ENCODE measurements at regions not wholly inside any gene's neighbourhood (a gene's known extent, or its start where the extent isn't known, plus 50 kb on each side); places are given as distances from the start of the nearest gene placed in this dataset.

GRCh38 chr9:106596984-106597383 is 266.0 kb upstream of the ZNF462 start:
- TF ChIP-seq, protein P1, sequence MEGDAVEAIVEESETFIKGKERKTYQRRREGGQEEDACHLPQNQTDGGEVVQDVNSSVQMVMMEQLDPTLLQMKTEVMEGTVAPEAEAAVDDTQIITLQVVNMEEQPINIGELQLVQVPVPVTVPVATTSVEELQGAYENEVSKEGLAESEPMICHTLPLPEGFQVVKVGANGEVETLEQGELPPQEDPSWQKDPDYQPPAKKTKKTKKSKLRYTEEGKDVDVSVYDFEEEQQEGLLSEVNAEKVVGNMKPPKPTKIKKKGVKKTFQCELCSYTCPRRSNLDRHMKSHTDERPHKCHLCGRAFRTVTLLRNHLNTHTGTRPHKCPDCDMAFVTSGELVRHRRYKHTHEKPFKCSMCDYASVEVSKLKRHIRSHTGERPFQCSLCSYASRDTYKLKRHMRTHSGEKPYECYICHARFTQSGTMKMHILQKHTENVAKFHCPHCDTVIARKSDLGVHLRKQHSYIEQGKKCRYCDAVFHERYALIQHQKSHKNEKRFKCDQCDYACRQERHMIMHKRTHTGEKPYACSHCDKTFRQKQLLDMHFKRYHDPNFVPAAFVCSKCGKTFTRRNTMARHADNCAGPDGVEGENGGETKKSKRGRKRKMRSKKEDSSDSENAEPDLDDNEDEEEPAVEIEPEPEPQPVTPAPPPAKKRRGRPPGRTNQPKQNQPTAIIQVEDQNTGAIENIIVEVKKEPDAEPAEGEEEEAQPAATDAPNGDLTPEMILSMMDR (IDR thresholded peaks at IDR 0.05; ENCODE audit: extremely low read depth in 1 of 2, insufficient read depth in 1 of 2, low read depth in 1 of 2, low read length in 2 of 2): no peak
- TF ChIP-seq, protein P2, sequence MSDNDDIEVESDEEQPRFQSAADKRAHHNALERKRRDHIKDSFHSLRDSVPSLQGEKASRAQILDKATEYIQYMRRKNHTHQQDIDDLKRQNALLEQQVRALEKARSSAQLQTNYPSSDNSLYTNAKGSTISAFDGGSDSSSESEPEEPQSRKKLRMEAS (IDR thresholded peaks at IDR 0.05; ENCODE audit: insufficient read depth, insufficient read length): no peak
- TF ChIP-seq POLR2A (IDR thresholded peaks at IDR 0.05; ENCODE audit: low read depth, low read length): no peak
